ENCODE measurements at regions not wholly inside any gene's neighbourhood (a gene's known extent, or its start where the extent isn't known, plus 50 kb on each side); places are given as distances from the start of the nearest gene placed in this dataset.

DNA sequence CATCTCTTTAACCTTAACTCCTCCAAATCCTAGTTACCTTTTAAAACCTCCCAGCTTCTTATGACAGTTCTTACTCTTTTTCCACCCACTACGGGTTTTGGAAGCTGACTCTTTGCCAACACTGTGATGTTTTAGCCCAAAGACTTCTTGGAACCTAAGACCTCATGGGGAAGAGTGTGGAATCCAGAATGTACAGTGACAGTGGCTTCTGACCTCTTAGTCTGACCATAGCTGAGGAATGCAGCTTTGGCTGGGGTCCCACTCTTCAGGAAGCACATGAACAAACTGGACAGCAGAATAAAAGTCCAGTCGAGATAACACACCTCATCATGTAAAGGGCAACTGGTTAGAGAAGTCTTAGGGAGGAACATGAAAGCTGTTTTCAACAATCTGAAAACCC, 161.1 kb upstream of the PKDCC start:
- TF ChIP-seq, protein P1, sequence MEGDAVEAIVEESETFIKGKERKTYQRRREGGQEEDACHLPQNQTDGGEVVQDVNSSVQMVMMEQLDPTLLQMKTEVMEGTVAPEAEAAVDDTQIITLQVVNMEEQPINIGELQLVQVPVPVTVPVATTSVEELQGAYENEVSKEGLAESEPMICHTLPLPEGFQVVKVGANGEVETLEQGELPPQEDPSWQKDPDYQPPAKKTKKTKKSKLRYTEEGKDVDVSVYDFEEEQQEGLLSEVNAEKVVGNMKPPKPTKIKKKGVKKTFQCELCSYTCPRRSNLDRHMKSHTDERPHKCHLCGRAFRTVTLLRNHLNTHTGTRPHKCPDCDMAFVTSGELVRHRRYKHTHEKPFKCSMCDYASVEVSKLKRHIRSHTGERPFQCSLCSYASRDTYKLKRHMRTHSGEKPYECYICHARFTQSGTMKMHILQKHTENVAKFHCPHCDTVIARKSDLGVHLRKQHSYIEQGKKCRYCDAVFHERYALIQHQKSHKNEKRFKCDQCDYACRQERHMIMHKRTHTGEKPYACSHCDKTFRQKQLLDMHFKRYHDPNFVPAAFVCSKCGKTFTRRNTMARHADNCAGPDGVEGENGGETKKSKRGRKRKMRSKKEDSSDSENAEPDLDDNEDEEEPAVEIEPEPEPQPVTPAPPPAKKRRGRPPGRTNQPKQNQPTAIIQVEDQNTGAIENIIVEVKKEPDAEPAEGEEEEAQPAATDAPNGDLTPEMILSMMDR (IDR thresholded peaks at IDR 0.05), result no peak
- no peak for TF ChIP-seq POLR2A (IDR thresholded peaks at IDR 0.05)
